GM12865 (cell line): ENCODE measurements at regions not wholly inside any gene's neighbourhood (a gene's known extent, or its start where the extent isn't known, plus 50 kb on each side); places are given as distances from the start of the nearest gene placed in this dataset.
"Not testable (repeated sequence)": the region's sequence is repeated elsewhere in the genome, so short reads cannot be mapped to it uniquely, and the experiment has no call there.

Source experiments
- DNase-seq: peaks from one replicate; pipeline ENCODE4 v3.0.0; 2010; ENCODE audit warnings: low read depth
- H3K4me3 ChIP-seq: 2 replicates; pipeline ENCODE4 v1.5.1; 2011; ENCODE audit warnings: mild to moderate bottlenecking, low read depth, low read length, control low read depth
- TF ChIP-seq, protein P1 (sequence below): IDR thresholded peaks from 2 replicates; pipeline ENCODE4 v1.5.1; 2011; ENCODE audit warnings: low read length, control low read depth, low read depth, inconsistent platforms; ENCODE audit not compliant: insufficient read depth; ENCODE audit errors: missing control alignments

DNA sequence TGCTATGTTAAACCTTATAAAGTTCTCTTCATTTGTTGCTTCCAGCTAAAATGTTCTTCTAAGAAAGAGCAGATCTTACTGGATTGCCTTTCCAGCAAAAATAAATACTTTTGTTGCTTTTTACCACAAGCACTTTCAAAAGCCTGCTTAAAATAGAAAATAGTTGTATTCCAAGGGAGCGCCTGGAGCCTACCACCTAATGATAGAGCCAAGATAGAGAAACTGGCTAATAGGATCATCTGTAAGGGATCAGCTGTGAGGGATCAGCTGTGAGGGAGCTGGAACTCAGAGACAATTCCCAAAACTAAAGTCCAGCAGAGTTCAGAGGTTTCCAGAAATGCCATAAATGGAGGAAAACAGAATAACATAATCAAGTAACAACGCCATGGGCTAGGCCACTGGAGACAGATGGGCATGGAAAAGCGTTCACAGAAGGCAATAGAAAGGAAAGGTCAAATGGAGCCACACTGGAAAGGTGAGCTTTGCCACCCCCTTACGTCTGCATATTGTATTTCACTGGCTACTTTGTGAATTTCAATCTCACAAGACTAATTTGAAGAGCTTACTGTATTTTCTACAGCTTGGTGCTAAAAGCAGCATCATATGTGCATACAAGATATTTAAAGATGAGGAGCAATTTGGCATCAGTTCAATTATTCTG, 140.6 kb upstream of the TLE4 start:
- TF ChIP-seq, protein P1, sequence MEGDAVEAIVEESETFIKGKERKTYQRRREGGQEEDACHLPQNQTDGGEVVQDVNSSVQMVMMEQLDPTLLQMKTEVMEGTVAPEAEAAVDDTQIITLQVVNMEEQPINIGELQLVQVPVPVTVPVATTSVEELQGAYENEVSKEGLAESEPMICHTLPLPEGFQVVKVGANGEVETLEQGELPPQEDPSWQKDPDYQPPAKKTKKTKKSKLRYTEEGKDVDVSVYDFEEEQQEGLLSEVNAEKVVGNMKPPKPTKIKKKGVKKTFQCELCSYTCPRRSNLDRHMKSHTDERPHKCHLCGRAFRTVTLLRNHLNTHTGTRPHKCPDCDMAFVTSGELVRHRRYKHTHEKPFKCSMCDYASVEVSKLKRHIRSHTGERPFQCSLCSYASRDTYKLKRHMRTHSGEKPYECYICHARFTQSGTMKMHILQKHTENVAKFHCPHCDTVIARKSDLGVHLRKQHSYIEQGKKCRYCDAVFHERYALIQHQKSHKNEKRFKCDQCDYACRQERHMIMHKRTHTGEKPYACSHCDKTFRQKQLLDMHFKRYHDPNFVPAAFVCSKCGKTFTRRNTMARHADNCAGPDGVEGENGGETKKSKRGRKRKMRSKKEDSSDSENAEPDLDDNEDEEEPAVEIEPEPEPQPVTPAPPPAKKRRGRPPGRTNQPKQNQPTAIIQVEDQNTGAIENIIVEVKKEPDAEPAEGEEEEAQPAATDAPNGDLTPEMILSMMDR, result no peak
- H3K4me3 ChIP-seq, result no peak overlapping the region
- no peak for DNase-seq

DNA sequence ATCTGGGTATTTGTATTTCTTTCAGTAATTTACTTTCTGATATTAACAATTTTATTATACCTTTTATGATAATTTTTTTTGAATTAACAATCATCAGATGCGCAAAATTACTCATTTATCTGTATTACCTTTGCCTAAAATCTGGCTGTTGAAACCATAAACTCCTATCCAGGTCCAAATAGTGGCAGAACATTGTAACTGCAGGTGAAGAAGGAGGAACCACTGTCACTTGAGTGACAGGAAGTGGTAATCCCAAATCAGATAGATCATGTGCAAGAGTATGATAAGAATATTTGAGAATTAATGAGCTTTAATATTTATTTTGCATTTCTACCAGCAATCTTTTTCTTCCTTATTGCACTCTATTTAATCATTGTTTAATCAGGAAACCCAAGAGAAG, 139.3 kb upstream of the TLE4 start:
- no peak for DNase-seq
- no peak overlapping the region for H3K4me3 ChIP-seq
- TF ChIP-seq, protein P1, result no peak

DNA sequence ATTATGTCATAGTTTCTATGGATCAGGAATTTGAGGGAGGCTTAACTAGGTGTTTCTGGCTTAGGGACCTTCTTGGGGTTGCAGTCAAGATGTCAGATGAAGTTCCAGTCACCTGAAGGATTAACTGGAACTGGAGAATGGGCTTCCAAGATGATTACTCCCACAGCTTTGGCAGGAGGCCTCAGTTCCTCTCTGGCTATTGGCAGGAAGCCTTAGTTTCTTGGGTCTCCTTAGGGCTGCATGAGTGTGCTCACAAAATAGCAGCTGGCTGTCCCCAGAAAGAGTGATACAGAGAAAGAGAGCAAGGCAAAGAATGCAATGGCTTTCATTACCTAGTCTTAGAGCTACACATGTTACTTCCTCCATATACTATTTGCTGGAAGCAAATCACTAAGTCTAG, 138.1 kb upstream of the TLE4 start:
- TF ChIP-seq, protein P1, result no peak
- DNase-seq, result no peak
- no peak overlapping the region for H3K4me3 ChIP-seq

DNA sequence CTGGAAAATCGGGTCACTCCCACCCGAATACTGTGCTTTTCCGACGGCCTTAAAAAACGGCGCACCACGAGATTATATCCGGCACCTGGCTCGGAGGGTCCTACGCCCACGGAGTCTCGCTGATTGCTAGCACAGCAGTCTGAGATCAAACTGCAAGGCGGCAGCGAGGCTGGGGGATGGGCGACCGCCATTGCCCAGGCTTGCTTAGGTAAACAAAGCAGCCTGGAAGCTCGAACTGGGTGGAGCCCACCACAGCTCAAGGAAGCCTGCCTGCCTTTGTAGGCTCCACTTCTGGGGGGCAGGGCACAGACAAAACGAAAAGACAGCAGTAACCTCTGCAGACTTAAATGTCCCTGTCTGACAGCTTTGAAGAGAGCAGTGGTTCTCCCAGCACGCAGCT, 132.5 kb upstream of the TLE4 start:
- not testable (repeated sequence) for H3K4me3 ChIP-seq, DNase-seq

DNA sequence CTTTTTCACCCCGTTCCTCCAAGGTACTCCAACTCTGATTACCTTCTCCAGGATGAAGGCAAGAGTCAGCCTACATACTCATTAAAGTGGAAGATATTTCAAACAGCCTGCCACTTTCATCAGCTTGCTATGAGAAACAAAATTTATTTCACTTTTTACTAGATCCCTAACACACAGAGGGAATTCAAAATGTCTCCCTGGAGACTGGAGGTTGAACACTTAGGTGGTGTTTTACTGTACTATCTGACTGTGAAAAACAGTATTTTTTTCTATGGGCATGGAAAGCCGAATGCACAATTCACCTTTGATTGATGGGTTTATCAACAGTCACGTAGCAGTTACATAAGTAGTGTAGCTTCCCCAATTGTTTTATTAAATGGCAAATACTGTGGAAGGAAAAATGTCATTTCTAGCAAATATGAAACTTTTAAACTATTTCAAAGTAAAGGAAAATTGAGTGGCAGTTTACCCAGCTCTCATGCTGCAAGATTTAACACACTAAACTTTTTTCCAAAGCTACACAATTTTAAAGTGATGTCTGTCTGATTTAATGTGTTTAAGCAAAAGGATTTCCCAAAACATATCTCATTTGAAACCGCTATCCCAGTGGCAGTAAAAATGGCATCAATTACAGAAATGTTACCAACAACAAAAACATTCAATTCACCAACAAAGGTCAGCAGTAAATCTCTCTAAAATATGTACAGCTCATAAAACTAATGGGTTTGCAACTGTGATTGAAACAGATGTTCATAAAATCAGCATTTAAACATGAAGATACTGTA, 125.0 kb upstream of the TLE4 start:
- H3K4me3 ChIP-seq, result no peak overlapping the region
- TF ChIP-seq, protein P1, result no peak
- DNase-seq, result no peak

DNA sequence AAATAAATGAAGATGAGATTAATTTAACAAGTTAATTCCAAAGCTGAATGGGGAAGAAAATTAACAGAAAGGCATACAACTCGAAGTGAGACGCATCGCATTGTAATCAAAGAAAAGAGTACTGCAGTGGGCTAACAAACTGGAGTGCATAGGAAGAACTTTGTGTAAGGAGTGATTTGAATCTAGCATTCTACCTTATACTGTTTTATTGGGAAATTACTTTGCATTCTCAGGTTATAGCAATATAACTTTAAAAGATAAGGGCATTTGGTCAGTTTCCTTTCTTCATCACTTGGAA, 124.5 kb upstream of the TLE4 start:
- H3K4me3 ChIP-seq, result no peak overlapping the region
- TF ChIP-seq, protein P1, result no peak
- no peak for DNase-seq

DNA sequence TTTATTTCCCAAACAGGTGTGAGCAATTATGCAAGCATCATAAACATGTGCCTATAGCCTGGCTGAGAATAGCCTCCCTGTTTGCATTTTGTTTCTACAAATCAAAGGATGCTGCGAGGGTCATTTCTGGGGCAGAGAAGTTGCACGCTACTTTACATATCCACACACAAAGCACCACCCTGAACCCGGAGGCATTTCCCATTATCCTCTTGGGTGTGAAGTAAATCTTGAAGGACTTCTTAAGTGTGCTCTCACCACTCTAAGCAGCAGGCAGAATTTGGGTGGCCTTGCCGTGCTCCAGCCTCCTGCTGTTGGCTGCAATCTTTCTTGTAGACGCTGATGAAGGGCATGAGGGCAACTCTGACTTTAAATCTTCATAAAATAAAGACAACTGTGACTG, 124.0 kb upstream of the TLE4 start:
- TF ChIP-seq, protein P1, result no peak
- no peak for DNase-seq
- no peak overlapping the region for H3K4me3 ChIP-seq
